Keratinocyte (primary cell): ENCODE measurements at regions not wholly inside any gene's neighbourhood (a gene's known extent, or its start where the extent isn't known, plus 50 kb on each side); places are given as distances from the start of the nearest gene placed in this dataset.

Experiments
- DNase-seq: peaks from one replicate; pipeline ENCODE4 v3.0.0-alpha.2; 2011; ENCODE audit warnings: low read depth, missing footprints, low spot score
- FAIRE-seq: peaks from 2 replicates; lab custom pipeline; 2011; peaks lifted over from hg19 to GRCh38; lab: Jason Lieb, UNC
- H2AFZ ChIP-seq: 2 replicates; pipeline ENCODE4 v1.6.0; 2012; ENCODE audit warnings: low read length, control low read depth, inconsistent platforms; ENCODE audit not compliant: control insufficient read depth
- H3K27ac ChIP-seq: 2 replicates; pipeline ENCODE4 v1.5.1; 2011; ENCODE audit warnings: low read length; ENCODE audit not compliant: control insufficient read depth, insufficient read depth
- H3K27me3 ChIP-seq: 3 replicates; pipeline ENCODE4 v1.6.0; 2011; ENCODE audit warnings: low read length; ENCODE audit not compliant: control insufficient read depth, insufficient read depth; ENCODE audit errors: extremely low read depth
- H3K36me3 ChIP-seq, 2 experiments: 2 replicates in 1 of 2; 3 replicates in 1 of 2; pipeline ENCODE4 v1.5.1; 2011; ENCODE audit warnings: low read length in 2 of 2, mild to moderate bottlenecking in 1 of 2; ENCODE audit not compliant: control insufficient read depth in 2 of 2, insufficient read depth in 2 of 2; ENCODE audit errors: extremely low read depth in 1 of 2
- H3K4me1 ChIP-seq: 3 replicates; pipeline ENCODE4 v1.5.1; 2011; ENCODE audit warnings: low read length; ENCODE audit not compliant: control insufficient read depth, insufficient read depth; ENCODE audit errors: extremely low read depth
- H3K4me2 ChIP-seq: 3 replicates; pipeline ENCODE4 v1.6.0; 2011; ENCODE audit warnings: low read depth, low read length; ENCODE audit not compliant: control insufficient read depth, insufficient read depth; ENCODE audit errors: extremely low read depth
- H3K4me3 ChIP-seq, 3 experiments: fragments of 200-600 bp in 1 of 3; sonication (generic) in 1 of 3; 2 replicates in 2 of 3; 3 replicates in 1 of 3; pipeline ENCODE4 v1.5.1; 2011 to 2016; ENCODE audit warnings: low read length in 3 of 3, mild to moderate bottlenecking in 3 of 3, control low read depth in 2 of 3, inconsistent platforms in 1 of 3, low read depth in 1 of 3, mixed read lengths in 1 of 3, mixed run types in 1 of 3, moderate library complexity in 1 of 3; ENCODE audit not compliant: control insufficient read depth in 2 of 3, insufficient read depth in 2 of 3; ENCODE audit errors: extremely low read depth in 1 of 3
- H3K79me2 ChIP-seq: 2 replicates; pipeline ENCODE4 v1.6.0; 2012; ENCODE audit warnings: low read length; ENCODE audit not compliant: control insufficient read depth, insufficient read depth
- H3K9ac ChIP-seq: 3 replicates; pipeline ENCODE4 v1.6.0; 2011; ENCODE audit warnings: low read length; ENCODE audit not compliant: control insufficient read depth, insufficient read depth; ENCODE audit errors: extremely low read depth
- H3K9me1 ChIP-seq: 3 replicates; pipeline ENCODE4 v1.6.0; 2011; ENCODE audit warnings: low read length; ENCODE audit not compliant: control insufficient read depth, insufficient read depth; ENCODE audit errors: extremely low read depth
- H3K9me3 ChIP-seq: 2 replicates; pipeline ENCODE4 v1.5.1; 2012; ENCODE audit warnings: low read depth, low read length; ENCODE audit not compliant: control insufficient read depth
- H4K20me1 ChIP-seq: 3 replicates; pipeline ENCODE4 v1.6.0; 2011; ENCODE audit warnings: low read length; ENCODE audit not compliant: control insufficient read depth, insufficient read depth; ENCODE audit errors: extremely low read depth
- CTCF ChIP-seq, 3 experiments: IDR thresholded peaks in 1 of 3; conservative IDR thresholded peaks in 1 of 3; optimal IDR thresholded peaks in 1 of 3; 2 replicates in 2 of 3; 3 replicates in 1 of 3; pipeline versions ENCODE3 to v1.5.1; 2011; ENCODE audit warnings: low read length in 3 of 3, mild to moderate bottlenecking in 3 of 3, moderate library complexity in 2 of 3, control low read depth in 1 of 3, inconsistent platforms in 1 of 3; ENCODE audit not compliant: insufficient read depth in 2 of 3; ENCODE audit errors: extremely low read depth in 1 of 3
- EZH2 ChIP-seq: IDR thresholded peaks from one replicate; pipeline ENCODE4 v1.6.1; 2012; ENCODE audit warnings: inconsistent platforms, mild to moderate bottlenecking, low read length, moderate library complexity
- dilution Hi-C: fragments of 300-500 bp; cut with MboI; formaldehyde crosslinking; loops from one replicate; pipeline ENCODE4 v1.7.0; 2020; ENCODE audit warnings: low sequenced_read_pairs; ENCODE audit not compliant: extremely low pct_ligation_motif_present

- H3K9me1 ChIP-seq, result no peaks in the 10 kb centered on the region
- TF ChIP-seq EZH2, result no peak
- no peak overlapping the region for H3K27ac ChIP-seq
- no peaks in the 10 kb centered on the region for H3K4me1 ChIP-seq
- H2AFZ ChIP-seq, result no peak overlapping the region
- DNase-seq (no peak), FAIRE-seq (no peak)
- H3K79me2 ChIP-seq, result no peaks in the 10 kb centered on the region
- dilution Hi-C loops, result no loop called here
- H3K9ac ChIP-seq, result no peak overlapping the region
- H4K20me1 ChIP-seq, result no peaks in the 10 kb centered on the region
- no peaks in the 10 kb centered on the region for H3K9me3 ChIP-seq
- H3K27me3 ChIP-seq, result no peaks in the 10 kb centered on the region
- no peaks in the 10 kb centered on the region for H3K36me3 ChIP-seq
- no peak overlapping the region for H3K4me2 ChIP-seq
- H3K4me3 ChIP-seq, result no peak overlapping the region
These were observed 253.8 kb upstream of the CITED2 start for GRCh38 chr6:139628270-139628669.

- no peaks in the 10 kb centered on the region for H3K36me3 ChIP-seq
- FAIRE-seq, result no peak
- H4K20me1 ChIP-seq, result no peaks in the 10 kb centered on the region
- no peaks in the 10 kb centered on the region for H3K4me1 ChIP-seq
- no peak for TF ChIP-seq EZH2
- no peak for TF ChIP-seq CTCF (optimal IDR thresholded peaks at IDR 0.05 in 1 of 3, IDR thresholded peaks at IDR 0.05 in 1 of 3, conservative IDR thresholded peaks at IDR 0.05 in 1 of 3; ENCODE audit: extremely low read depth in 1 of 3, insufficient read depth in 2 of 3, low read length in 3 of 3)
- no peaks in the 10 kb centered on the region for H3K27me3 ChIP-seq
- DNase-seq, result no peak
- H3K4me2 ChIP-seq, result no peak overlapping the region
- H3K9ac ChIP-seq, result no peak overlapping the region
- dilution Hi-C loops, result no loop called here
- no peaks in the 10 kb centered on the region for H3K79me2 ChIP-seq
- H3K9me3 ChIP-seq, result no peaks in the 10 kb centered on the region
- H3K9me1 ChIP-seq, result no peaks in the 10 kb centered on the region
- H3K27ac ChIP-seq, result no peak overlapping the region
- H3K4me3 ChIP-seq, result no peak overlapping the region
- H2AFZ ChIP-seq, result no peak overlapping the region
These were observed 252.6 kb upstream of the CITED2 start for GRCh38 chr6:139627091-139627490.
